AG04450 (cell line): ENCODE measurements at regions not wholly inside any gene's neighbourhood (a gene's known extent, or its start where the extent isn't known, plus 50 kb on each side); places are given as distances from the start of the nearest gene placed in this dataset.

Experiments used
- CTCF ChIA-PET: fragments of 300-600, 350-600 bp; formaldehyde crosslinking; extraction: SDS; loops from one replicate; lab custom pipeline; 2022; ENCODE audit warnings: antibody characterized with exemption, inconsistent platforms; lab: Charles Lee
- POLR2A ChIA-PET: fragments of 350-600 bp; formaldehyde crosslinking; extraction: SDS; loops from one replicate; lab custom pipeline; 2021; ENCODE audit warnings: antibody characterized with exemption, inconsistent platforms; lab: Yijun Ruan, JAX
- DNase-seq: peaks from one replicate; pipeline ENCODE4 v3.0.0-alpha.2; 2011; ENCODE audit warnings: low read depth, low spot score
- H3K27ac ChIP-seq: one replicate; pipeline ENCODE4 v1.5.1; 2012; ENCODE audit warnings: low read depth, low read length, control low read depth
- H3K27me3 ChIP-seq: one replicate; pipeline ENCODE4 v1.6.0; 2012; ENCODE audit warnings: low read length; ENCODE audit not compliant: control insufficient read depth, insufficient read depth
- H3K4me3 ChIP-seq: 2 replicates; pipeline ENCODE4 v1.5.1; 2011; ENCODE audit warnings: mild to moderate bottlenecking, low read depth, low read length, control low read depth
- H3K9me3 ChIP-seq: 2 replicates; pipeline ENCODE4 v1.5.1; 2012; ENCODE audit warnings: low read length; ENCODE audit not compliant: control insufficient read depth, insufficient read depth
- CTCF ChIP-seq: IDR thresholded peaks from 2 replicates; pipeline ENCODE4 v1.5.1; 2011; ENCODE audit warnings: low read depth, low read length, control low read depth, inconsistent platforms

GRCh38 chr2:41580806-41581205, 467.0 kb upstream of the PKDCC start:
- no peak for TF ChIP-seq CTCF
- CTCF ChIA-PET, result no interaction called here
- DNase-seq, result no peak

GRCh38 chr2:41595240-41595639, 452.6 kb upstream of the PKDCC start:
- CTCF ChIA-PET, result no interaction called here
- no peak overlapping the region for H3K4me3 ChIP-seq
- no peaks in the 10 kb centered on the region for H3K27me3 ChIP-seq
- no peak for TF ChIP-seq CTCF
- no peaks in the 10 kb centered on the region for H3K9me3 ChIP-seq
- no peak overlapping the region for H3K27ac ChIP-seq
- POLR2A ChIA-PET, result no interaction called here
- no peak for DNase-seq

More at GRCh38 chr2:41580806-41581205, 467.0 kb upstream of the PKDCC start:
- POLR2A ChIA-PET, result no interaction called here
- Histone ChIP-seq H3K4me3 (no peak overlapping the region), H3K27ac (no peak overlapping the region), H3K27me3 (no peaks in the 10 kb centered on the region), H3K9me3 (no peaks in the 10 kb centered on the region)

GRCh38 chr2:41597680-41598079, 450.1 kb upstream of the PKDCC start:
- DNase-seq, result no peak
- Histone ChIP-seq H3K4me3 (no peak overlapping the region), H3K27ac (no peak overlapping the region), H3K27me3 (no peaks in the 10 kb centered on the region), H3K9me3 (no peaks in the 10 kb centered on the region)
- CTCF ChIA-PET, result no interaction called here
- TF ChIP-seq CTCF, result no peak
- POLR2A ChIA-PET, result no interaction called here

GRCh38 chr2:41598161-41598894, 449.5 kb upstream of the PKDCC start:
- H3K27ac ChIP-seq, result no peak overlapping the region
- no peaks in the 10 kb centered on the region for H3K9me3 ChIP-seq
- H3K27me3 ChIP-seq, result no peaks in the 10 kb centered on the region
- TF ChIP-seq CTCF, result no peak
- POLR2A ChIA-PET, result no interaction called here
- DNase-seq, result no peak
- CTCF ChIA-PET, result no interaction called here
- H3K4me3 ChIP-seq, result no peak overlapping the region

- Histone ChIP-seq H3K4me3 (no peak overlapping the region), H3K27ac (no peak overlapping the region), H3K27me3 (no peaks in the 10 kb centered on the region), H3K9me3 (no peaks in the 10 kb centered on the region)
- ChIA-PET CTCF (no interaction called here), POLR2A (no interaction called here)
- TF ChIP-seq CTCF, result no peak
- DNase-seq, result no peak
These were observed 447.4 kb upstream of the PKDCC start for GRCh38 chr2:41600460-41600859.
